ENCODE measurements at regions not wholly inside any gene's neighbourhood (a gene's known extent, or its start where the extent isn't known, plus 50 kb on each side); places are given as distances from the start of the nearest gene placed in this dataset.

DNA sequence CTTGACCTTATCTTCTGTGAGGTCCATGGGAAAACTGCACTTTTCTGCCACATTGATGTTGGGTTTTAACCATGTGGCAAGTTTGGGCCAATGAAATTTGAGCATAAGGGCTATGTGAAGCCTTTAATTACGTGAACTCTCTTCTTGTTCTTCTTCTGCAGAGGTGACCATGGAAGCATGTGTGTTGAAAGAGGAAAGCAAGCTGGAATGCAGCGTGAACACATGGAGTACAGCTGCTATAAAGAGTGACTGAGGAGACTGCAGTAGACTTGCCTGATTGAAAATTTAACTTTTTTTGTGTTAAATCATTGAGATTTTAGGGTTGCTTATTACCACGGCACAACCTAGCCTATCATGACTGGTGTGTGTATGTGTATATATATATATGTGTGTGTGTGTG lies 347.3 kb downstream of the ZIC1 start:
- no peak for TF ChIP-seq NFE2L2 (conservative IDR thresholded peaks at IDR 0.05; ENCODE audit: low read length)
- no peak for TF ChIP-seq PBX3 (IDR thresholded peaks at IDR 0.05)
- TF ChIP-seq, protein P1, sequence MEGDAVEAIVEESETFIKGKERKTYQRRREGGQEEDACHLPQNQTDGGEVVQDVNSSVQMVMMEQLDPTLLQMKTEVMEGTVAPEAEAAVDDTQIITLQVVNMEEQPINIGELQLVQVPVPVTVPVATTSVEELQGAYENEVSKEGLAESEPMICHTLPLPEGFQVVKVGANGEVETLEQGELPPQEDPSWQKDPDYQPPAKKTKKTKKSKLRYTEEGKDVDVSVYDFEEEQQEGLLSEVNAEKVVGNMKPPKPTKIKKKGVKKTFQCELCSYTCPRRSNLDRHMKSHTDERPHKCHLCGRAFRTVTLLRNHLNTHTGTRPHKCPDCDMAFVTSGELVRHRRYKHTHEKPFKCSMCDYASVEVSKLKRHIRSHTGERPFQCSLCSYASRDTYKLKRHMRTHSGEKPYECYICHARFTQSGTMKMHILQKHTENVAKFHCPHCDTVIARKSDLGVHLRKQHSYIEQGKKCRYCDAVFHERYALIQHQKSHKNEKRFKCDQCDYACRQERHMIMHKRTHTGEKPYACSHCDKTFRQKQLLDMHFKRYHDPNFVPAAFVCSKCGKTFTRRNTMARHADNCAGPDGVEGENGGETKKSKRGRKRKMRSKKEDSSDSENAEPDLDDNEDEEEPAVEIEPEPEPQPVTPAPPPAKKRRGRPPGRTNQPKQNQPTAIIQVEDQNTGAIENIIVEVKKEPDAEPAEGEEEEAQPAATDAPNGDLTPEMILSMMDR (IDR thresholded peaks at IDR 0.05): no peak
- no peak for TF ChIP-seq POLR2A (IDR thresholded peaks at IDR 0.05; ENCODE audit: low read length)
- TF ChIP-seq CEBPB (IDR thresholded peaks at IDR 0.05): no peak
- no peak for TF ChIP-seq EP300 (IDR thresholded peaks at IDR 0.05)
- no peak for TF ChIP-seq MAX (IDR thresholded peaks at IDR 0.05)
